OCI-LY1 (cell line): ENCODE measurements at regions not wholly inside any gene's neighbourhood (a gene's known extent, or its start where the extent isn't known, plus 50 kb on each side); places are given as distances from the start of the nearest gene placed in this dataset.

Experiments
- H2AFZ ChIP-seq: fragments of 200-600 bp; sonication (generic), shearing (Covaris generic); 2 replicates; pipeline ENCODE4 v1.6.0; 2014; ENCODE audit warnings: antibody characterized with exemption, mild to moderate bottlenecking, low read length
- H3F3A ChIP-seq: fragments of 200-600 bp; sonication (generic), shearing (Covaris generic); 2 replicates; pipeline ENCODE4 v1.6.0; 2014; ENCODE audit warnings: mild to moderate bottlenecking, antibody characterized with exemption, low read length, moderate library complexity; ENCODE audit not compliant: insufficient read depth
- H3K27ac ChIP-seq: fragments of 200-600 bp; sonication (generic); 2 replicates; pipeline ENCODE4 v1.5.1; 2014; ENCODE audit warnings: low read length, mixed run types, mild to moderate bottlenecking, low read depth; ENCODE audit not compliant: poor library complexity, severe bottlenecking
- H3K27me3 ChIP-seq: fragments of 200-600 bp; sonication (generic); 2 replicates; pipeline ENCODE4 v1.6.0; 2014; ENCODE audit warnings: antibody characterized with exemption, mild to moderate bottlenecking, low read length, moderate library complexity; ENCODE audit not compliant: insufficient read depth
- H3K36me3 ChIP-seq: fragments of 200-600 bp; sonication (generic); 2 replicates; pipeline ENCODE4 v1.6.1; 2014; ENCODE audit warnings: mild to moderate bottlenecking, antibody characterized with exemption, low read length, moderate library complexity, mixed read lengths; ENCODE audit not compliant: insufficient read depth
- H3K4me1 ChIP-seq: fragments of 200-600 bp; sonication (generic); 2 replicates; pipeline ENCODE4 v1.5.1; 2014; ENCODE audit warnings: mild to moderate bottlenecking, low read length, moderate library complexity; ENCODE audit not compliant: insufficient read depth, severe bottlenecking
- H3K4me2 ChIP-seq: fragments of 200-600 bp; sonication (generic), shearing (Covaris generic); 2 replicates; pipeline ENCODE4 v1.6.1; 2014; ENCODE audit warnings: low read length
- H3K4me3 ChIP-seq: fragments of 200-600 bp; sonication (generic); 2 replicates; pipeline ENCODE4 v1.5.1; 2014; ENCODE audit warnings: low read length, low read depth, mild to moderate bottlenecking, mixed read lengths; ENCODE audit not compliant: poor library complexity, severe bottlenecking
- H3K79me2 ChIP-seq: fragments of 200-600 bp; shearing (Covaris generic); 2 replicates; pipeline ENCODE4 v1.6.1; 2016; ENCODE audit warnings: mixed run types, low read length, mixed read lengths; ENCODE audit not compliant: insufficient read depth
- H3K9ac ChIP-seq: fragments of 200-600 bp; sonication (generic), shearing (Covaris generic); 2 replicates; pipeline ENCODE4 v1.6.1; 2014; ENCODE audit warnings: mild to moderate bottlenecking, low read length, mixed read lengths
- H3K9me2 ChIP-seq: fragments of 200-600 bp; sonication (generic), shearing (Covaris generic); 2 replicates; pipeline ENCODE4 v1.6.1; 2014; ENCODE audit warnings: low read depth, mild to moderate bottlenecking, low read length, mixed read lengths
- H3K9me3 ChIP-seq: fragments of 200-600 bp; shearing (Covaris generic); 2 replicates; pipeline ENCODE4 v1.6.1; 2014; ENCODE audit warnings: low read length, mixed read lengths
- H4K20me1 ChIP-seq: fragments of 200-600 bp; sonication (generic), shearing (Covaris generic); 2 replicates; pipeline ENCODE4 v1.6.0; 2016; ENCODE audit warnings: mild to moderate bottlenecking, low read length; ENCODE audit not compliant: insufficient read depth
- EZH2 ChIP-seq: fragments of 200-600 bp; sonication (generic), shearing (Covaris generic); IDR thresholded peaks from 2 replicates; pipeline ENCODE4 v1.8.0; 2017; ENCODE audit warnings: borderline replicate concordance, mixed run types, mild to moderate bottlenecking, antibody characterized with exemption, low read length, moderate library complexity, mixed read lengths
- TF ChIP-seq, protein P1 (sequence below): fragments of 200-600 bp; sonication (generic), shearing (Covaris generic); IDR thresholded peaks from 2 replicates; pipeline ENCODE4 v1.5.1; 2017; ENCODE audit warnings: mild to moderate bottlenecking, antibody characterized with exemption, low read length, moderate library complexity, mixed read lengths

DNA sequence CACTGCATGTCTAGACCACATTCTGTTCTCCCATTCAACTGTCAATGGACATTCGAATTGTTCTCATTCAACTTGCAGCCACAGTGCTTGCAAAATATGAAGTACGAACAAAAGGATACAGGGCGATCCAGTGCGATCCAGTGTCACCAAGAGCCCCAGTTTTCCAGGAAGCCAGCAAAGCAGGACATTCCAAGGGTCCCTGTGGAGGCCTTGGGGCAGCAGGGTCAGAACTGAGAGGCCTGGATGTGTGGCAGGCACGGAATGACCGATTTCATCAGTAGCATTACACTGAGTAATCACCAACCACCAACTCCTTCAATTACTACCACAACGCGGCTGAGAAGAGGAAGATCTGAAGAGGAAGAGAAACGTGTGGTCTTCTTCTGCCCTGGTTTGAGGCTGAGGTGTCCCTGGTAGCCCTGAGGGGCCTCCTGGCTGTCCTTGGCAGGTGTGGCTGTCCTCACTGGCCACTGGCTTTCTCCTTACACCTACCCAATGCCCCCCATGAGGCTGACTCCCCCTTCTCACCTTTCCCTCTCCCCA, 172.7 kb upstream of the FHL2 start:
- no peaks in the 10 kb centered on the region for H3K27me3 ChIP-seq
- H3K4me1 ChIP-seq: no peaks in the 10 kb centered on the region
- no peak overlapping the region for H3K4me3 ChIP-seq
- no peaks in the 10 kb centered on the region for H3K79me2 ChIP-seq
- no peak overlapping the region for H3K9ac ChIP-seq
- no peak overlapping the region for H3K27ac ChIP-seq
- no peaks in the 10 kb centered on the region for H3K36me3 ChIP-seq
- TF ChIP-seq, protein P1, sequence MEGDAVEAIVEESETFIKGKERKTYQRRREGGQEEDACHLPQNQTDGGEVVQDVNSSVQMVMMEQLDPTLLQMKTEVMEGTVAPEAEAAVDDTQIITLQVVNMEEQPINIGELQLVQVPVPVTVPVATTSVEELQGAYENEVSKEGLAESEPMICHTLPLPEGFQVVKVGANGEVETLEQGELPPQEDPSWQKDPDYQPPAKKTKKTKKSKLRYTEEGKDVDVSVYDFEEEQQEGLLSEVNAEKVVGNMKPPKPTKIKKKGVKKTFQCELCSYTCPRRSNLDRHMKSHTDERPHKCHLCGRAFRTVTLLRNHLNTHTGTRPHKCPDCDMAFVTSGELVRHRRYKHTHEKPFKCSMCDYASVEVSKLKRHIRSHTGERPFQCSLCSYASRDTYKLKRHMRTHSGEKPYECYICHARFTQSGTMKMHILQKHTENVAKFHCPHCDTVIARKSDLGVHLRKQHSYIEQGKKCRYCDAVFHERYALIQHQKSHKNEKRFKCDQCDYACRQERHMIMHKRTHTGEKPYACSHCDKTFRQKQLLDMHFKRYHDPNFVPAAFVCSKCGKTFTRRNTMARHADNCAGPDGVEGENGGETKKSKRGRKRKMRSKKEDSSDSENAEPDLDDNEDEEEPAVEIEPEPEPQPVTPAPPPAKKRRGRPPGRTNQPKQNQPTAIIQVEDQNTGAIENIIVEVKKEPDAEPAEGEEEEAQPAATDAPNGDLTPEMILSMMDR: no peak
- TF ChIP-seq EZH2: no peak
- H3F3A ChIP-seq: no peaks in the 10 kb centered on the region
- no peaks in the 10 kb centered on the region for H3K9me2 ChIP-seq
- no peaks in the 10 kb centered on the region for H3K9me3 ChIP-seq
- H4K20me1 ChIP-seq: no peaks in the 10 kb centered on the region
- no peak overlapping the region for H3K4me2 ChIP-seq
- no peak overlapping the region for H2AFZ ChIP-seq

- H3K36me3 ChIP-seq: no peaks in the 10 kb centered on the region
- no peaks in the 10 kb centered on the region for H3K9me2 ChIP-seq
- H3K9me3 ChIP-seq: no peaks in the 10 kb centered on the region
- no peak overlapping the region for H3K27ac ChIP-seq
- H4K20me1 ChIP-seq: no peaks in the 10 kb centered on the region
- no peaks in the 10 kb centered on the region for H3K27me3 ChIP-seq
- no peak overlapping the region for H3K4me3 ChIP-seq
- H3K4me2 ChIP-seq: no peak overlapping the region
- no peaks in the 10 kb centered on the region for H3F3A ChIP-seq
- H2AFZ ChIP-seq: no peak overlapping the region
- H3K79me2 ChIP-seq: no peaks in the 10 kb centered on the region
- no peaks in the 10 kb centered on the region for H3K4me1 ChIP-seq
- TF ChIP-seq, protein P1: no peak
- H3K9ac ChIP-seq: no peak overlapping the region
Measured at GRCh38 chr2:105570757-105571156, 171.9 kb upstream of the FHL2 start.

- no peak overlapping the region for H3K4me2 ChIP-seq
- H3K4me1 ChIP-seq: no peaks in the 10 kb centered on the region
- no peak overlapping the region for H3K4me3 ChIP-seq
- no peaks in the 10 kb centered on the region for H3K9me2 ChIP-seq
- no peak overlapping the region for H3K27ac ChIP-seq
- no peak for TF ChIP-seq EZH2
- TF ChIP-seq, protein P1: no peak
- no peaks in the 10 kb centered on the region for H3F3A ChIP-seq
- no peak overlapping the region for H2AFZ ChIP-seq
- no peaks in the 10 kb centered on the region for H3K27me3 ChIP-seq
- no peaks in the 10 kb centered on the region for H3K79me2 ChIP-seq
- H3K9me3 ChIP-seq: no peaks in the 10 kb centered on the region
- H4K20me1 ChIP-seq: no peaks in the 10 kb centered on the region
- no peak overlapping the region for H3K9ac ChIP-seq
- no peaks in the 10 kb centered on the region for H3K36me3 ChIP-seq
Measured at GRCh38 chr2:105570326-105570725, 171.5 kb upstream of the FHL2 start.
